ENCODE measurements at regions not wholly inside any gene's neighbourhood (a gene's known extent, or its start where the extent isn't known, plus 50 kb on each side); places are given as distances from the start of the nearest gene placed in this dataset.
"Not testable (repeated sequence)": the region's sequence is repeated elsewhere in the genome, so short reads cannot be mapped to it uniquely, and the experiment has no call there.

- Histone ChIP-seq H3K9me3 (no peaks in the 10 kb centered on the region), H3K27ac (no peak overlapping the region), H3K27me3 (no peaks in the 10 kb centered on the region), H3K4me1 (ENCODE audit: control insufficient read depth in 1 of 2, insufficient read depth in 1 of 2, low read depth in 1 of 2, low read length in 1 of 2) (no peaks in the 10 kb centered on the region), H3K36me3 (no peaks in the 10 kb centered on the region), H3K4me3 (ENCODE audit: low read depth in 1 of 2, low read length in 1 of 2) (no peak overlapping the region)
- no peak for TF ChIP-seq CTCF (IDR thresholded peaks at IDR 0.05)
Measured at GRCh38 chr4:122997463-122998101, 75.2 kb upstream of the NUDT6 start.

GRCh38 chr4:123004079-123004478, 81.7 kb upstream of the NUDT6 start:
- H3K4me1 ChIP-seq (ENCODE audit: control insufficient read depth in 1 of 2, insufficient read depth in 1 of 2, low read depth in 1 of 2, low read length in 1 of 2); H3K9me3 ChIP-seq; H3K27me3 ChIP-seq; H3K36me3 ChIP-seq; H3K4me3 ChIP-seq (ENCODE audit: low read depth in 1 of 2, low read length in 1 of 2); H3K27ac ChIP-seq: not testable (repeated sequence)

GRCh38 chr4:123005126-123005525, 82.7 kb upstream of the NUDT6 start:
- H3K9me3 ChIP-seq, H3K27me3 ChIP-seq, H3K27ac ChIP-seq: not testable (repeated sequence)

GRCh38 chr4:123007679-123008078, 85.3 kb upstream of the NUDT6 start:
- Histone ChIP-seq H3K36me3 (no peaks in the 10 kb centered on the region), H3K4me3 (ENCODE audit: low read depth in 1 of 2, low read length in 1 of 2) (no peak overlapping the region), H3K27ac (no peak overlapping the region), H3K9me3 (no peaks in the 10 kb centered on the region), H3K27me3 (no peaks in the 10 kb centered on the region), H3K4me1 (ENCODE audit: control insufficient read depth in 1 of 2, insufficient read depth in 1 of 2, low read depth in 1 of 2, low read length in 1 of 2) (no peaks in the 10 kb centered on the region)
- TF ChIP-seq CTCF (IDR thresholded peaks at IDR 0.05), result no peak

More at GRCh38 chr4:123005126-123005525, 82.7 kb upstream of the NUDT6 start:
- H3K36me3 ChIP-seq; H3K4me3 ChIP-seq (ENCODE audit: low read depth in 1 of 2, low read length in 1 of 2); H3K4me1 ChIP-seq (ENCODE audit: control insufficient read depth in 1 of 2, insufficient read depth in 1 of 2, low read depth in 1 of 2, low read length in 1 of 2): not testable (repeated sequence)

- not testable (repeated sequence) for H3K9me3 ChIP-seq; H3K27ac ChIP-seq; H3K4me3 ChIP-seq (ENCODE audit: low read depth in 1 of 2, low read length in 1 of 2); H3K36me3 ChIP-seq; H3K27me3 ChIP-seq; H3K4me1 ChIP-seq (ENCODE audit: control insufficient read depth in 1 of 2, insufficient read depth in 1 of 2, low read depth in 1 of 2, low read length in 1 of 2)
Measured at GRCh38 chr4:123012416-123012815, 90.0 kb upstream of the NUDT6 start.

- Histone ChIP-seq H3K4me3 (ENCODE audit: low read depth in 1 of 2, low read length in 1 of 2) (no peak overlapping the region), H3K27me3 (no peaks in the 10 kb centered on the region), H3K27ac (no peak overlapping the region), H3K4me1 (ENCODE audit: control insufficient read depth in 1 of 2, insufficient read depth in 1 of 2, low read depth in 1 of 2, low read length in 1 of 2) (no peaks in the 10 kb centered on the region), H3K9me3 (no peaks in the 10 kb centered on the region), H3K36me3 (no peaks in the 10 kb centered on the region)
- TF ChIP-seq CTCF (IDR thresholded peaks at IDR 0.05), result no peak
Measured at GRCh38 chr4:123014038-123014437, 91.6 kb upstream of the NUDT6 start.

GRCh38 chr4:123017078-123017477, 94.7 kb upstream of the NUDT6 start:
- TF ChIP-seq CTCF (IDR thresholded peaks at IDR 0.05), result no peak
- Histone ChIP-seq H3K36me3 (no peaks in the 10 kb centered on the region), H3K4me3 (ENCODE audit: low read depth in 1 of 2, low read length in 1 of 2) (no peak overlapping the region), H3K27ac (no peak overlapping the region), H3K9me3 (no peaks in the 10 kb centered on the region), H3K27me3 (no peaks in the 10 kb centered on the region), H3K4me1 (ENCODE audit: control insufficient read depth in 1 of 2, insufficient read depth in 1 of 2, low read depth in 1 of 2, low read length in 1 of 2) (no peaks in the 10 kb centered on the region)
